GM12875 (cell line): ENCODE measurements at regions not wholly inside any gene's neighbourhood (a gene's known extent, or its start where the extent isn't known, plus 50 kb on each side); places are given as distances from the start of the nearest gene placed in this dataset.
"Not testable (repeated sequence)": the region's sequence is repeated elsewhere in the genome, so short reads cannot be mapped to it uniquely, and the experiment has no call there.

Experiments used
- H3K4me3 ChIP-seq: one replicate; pipeline ENCODE4 v1.5.1; 2011; ENCODE audit warnings: low read depth, low read length, control low read depth
- TF ChIP-seq, protein P1 (sequence below): IDR thresholded peaks from 2 replicates; pipeline ENCODE4 v1.5.1; 2011; ENCODE audit warnings: low read depth, mild to moderate bottlenecking, control low read depth, inconsistent platforms, low read length, moderate library complexity, borderline replicate concordance; ENCODE audit not compliant: insufficient read depth

DNA sequence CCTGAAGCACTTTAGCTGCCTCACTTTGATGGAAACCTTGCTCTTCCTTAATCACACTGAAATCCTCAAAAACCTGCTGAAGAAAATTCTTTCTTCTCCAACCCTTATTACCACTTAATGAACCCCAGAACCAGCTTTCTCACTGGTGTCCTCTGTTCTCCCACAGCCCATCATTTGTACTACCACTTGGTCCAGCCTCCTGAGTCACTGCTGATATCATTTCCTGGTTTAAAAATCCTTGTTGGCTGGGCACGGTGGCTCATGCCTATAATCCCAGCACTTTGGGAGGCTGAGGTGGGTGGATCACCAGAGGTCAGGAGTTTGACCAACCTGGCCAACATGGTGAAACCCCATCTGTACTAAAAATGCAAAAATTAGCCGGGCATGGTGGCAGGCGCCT lies 418.6 kb upstream of the KCNMB2 start:
- TF ChIP-seq, protein P1, sequence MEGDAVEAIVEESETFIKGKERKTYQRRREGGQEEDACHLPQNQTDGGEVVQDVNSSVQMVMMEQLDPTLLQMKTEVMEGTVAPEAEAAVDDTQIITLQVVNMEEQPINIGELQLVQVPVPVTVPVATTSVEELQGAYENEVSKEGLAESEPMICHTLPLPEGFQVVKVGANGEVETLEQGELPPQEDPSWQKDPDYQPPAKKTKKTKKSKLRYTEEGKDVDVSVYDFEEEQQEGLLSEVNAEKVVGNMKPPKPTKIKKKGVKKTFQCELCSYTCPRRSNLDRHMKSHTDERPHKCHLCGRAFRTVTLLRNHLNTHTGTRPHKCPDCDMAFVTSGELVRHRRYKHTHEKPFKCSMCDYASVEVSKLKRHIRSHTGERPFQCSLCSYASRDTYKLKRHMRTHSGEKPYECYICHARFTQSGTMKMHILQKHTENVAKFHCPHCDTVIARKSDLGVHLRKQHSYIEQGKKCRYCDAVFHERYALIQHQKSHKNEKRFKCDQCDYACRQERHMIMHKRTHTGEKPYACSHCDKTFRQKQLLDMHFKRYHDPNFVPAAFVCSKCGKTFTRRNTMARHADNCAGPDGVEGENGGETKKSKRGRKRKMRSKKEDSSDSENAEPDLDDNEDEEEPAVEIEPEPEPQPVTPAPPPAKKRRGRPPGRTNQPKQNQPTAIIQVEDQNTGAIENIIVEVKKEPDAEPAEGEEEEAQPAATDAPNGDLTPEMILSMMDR = no peak
- no peak overlapping the region for H3K4me3 ChIP-seq

DNA sequence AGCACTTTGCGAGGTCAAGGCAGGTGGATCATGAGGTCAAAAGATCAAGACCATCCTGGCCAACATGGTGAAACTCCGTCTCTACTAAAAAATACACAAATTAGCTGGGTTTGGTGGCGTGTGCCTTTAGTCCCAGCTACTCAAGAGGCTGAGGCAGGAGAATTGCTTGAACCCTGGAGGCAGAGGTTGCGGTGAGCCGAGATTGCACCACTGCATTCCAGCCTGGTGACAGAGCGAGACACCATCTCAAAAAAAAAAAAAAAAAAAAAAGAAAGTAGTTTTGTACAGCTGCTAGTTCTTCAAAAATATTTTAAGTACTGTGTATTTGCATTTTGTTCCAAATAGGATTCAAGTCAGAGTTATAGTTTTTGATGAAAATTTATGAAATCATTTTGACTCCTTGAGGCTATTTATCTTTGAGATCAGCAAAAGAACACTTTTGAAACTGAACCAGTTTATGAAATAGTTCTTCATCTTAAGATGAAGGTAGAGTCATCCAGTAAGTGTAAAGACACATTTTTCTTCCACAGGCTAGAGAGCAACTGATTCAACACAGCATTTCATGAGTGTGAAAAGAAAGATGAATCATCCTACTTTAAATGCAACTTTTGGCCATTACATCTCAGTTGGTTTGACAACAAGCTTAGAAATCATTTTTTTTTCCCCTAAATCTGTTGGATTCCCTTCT lies 416.5 kb upstream of the KCNMB2 start:
- not testable (repeated sequence) for H3K4me3 ChIP-seq

DNA sequence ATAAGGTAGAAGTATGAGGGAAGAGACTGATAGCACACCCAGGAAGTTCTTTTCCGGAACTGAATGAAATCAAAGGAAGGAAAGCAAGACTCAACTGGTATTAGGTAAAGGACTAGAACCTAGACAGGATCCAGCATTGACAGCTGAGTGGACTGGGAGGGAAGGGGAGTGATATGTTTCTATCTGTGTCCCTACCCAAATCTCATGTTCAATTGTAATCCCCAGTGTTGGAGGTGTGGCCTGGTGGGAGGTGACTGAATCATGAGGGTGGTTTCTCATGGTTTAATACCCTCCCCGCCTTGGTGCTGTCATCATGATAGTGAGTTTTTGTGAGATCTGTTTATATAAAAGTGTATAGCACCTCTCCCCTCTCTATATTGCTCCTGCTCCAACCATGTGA lies 415.9 kb upstream of the KCNMB2 start:
- no peak overlapping the region for H3K4me3 ChIP-seq
- TF ChIP-seq, protein P1 = no peak

DNA sequence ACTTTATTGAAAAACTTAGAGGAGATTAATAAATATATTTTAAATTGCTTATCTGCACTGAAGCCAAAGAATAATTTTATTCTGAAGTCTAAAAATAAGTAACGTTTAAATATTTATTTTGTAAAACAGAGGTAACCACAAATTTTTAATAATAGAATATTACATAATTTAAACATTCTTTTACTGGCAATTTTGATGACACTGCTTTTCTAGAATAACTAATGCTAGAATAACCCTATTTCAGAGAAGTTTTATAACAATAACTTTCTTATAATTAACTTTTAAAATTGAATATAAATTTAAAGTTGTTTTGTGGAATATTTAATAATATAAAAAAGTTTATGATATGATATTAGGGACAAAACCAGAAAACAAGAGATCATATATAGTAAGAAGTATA lies 409.6 kb upstream of the KCNMB2 start:
- TF ChIP-seq, protein P1 = no peak
- H3K4me3 ChIP-seq = no peak overlapping the region

DNA sequence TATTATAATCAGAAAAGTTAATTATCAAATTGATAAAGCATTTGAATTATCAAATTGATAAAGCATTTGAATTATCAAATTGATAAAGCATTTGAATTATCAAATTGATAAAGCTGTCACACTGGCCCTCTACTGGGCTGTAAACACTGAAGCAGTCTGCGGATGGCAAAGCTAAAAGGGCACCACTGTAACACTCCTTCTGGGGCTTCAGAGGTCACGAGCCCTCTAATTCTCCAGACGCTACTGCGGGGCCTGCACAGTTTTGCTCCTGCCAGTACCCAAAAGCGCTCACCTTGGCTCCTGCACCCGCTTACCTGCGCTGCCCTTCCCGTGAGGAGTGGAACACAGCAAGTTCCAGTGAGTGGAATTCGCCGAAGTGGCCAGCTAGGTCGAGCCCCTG lies 409.0 kb upstream of the KCNMB2 start:
- TF ChIP-seq, protein P1 = no peak
- H3K4me3 ChIP-seq = no peak overlapping the region

DNA sequence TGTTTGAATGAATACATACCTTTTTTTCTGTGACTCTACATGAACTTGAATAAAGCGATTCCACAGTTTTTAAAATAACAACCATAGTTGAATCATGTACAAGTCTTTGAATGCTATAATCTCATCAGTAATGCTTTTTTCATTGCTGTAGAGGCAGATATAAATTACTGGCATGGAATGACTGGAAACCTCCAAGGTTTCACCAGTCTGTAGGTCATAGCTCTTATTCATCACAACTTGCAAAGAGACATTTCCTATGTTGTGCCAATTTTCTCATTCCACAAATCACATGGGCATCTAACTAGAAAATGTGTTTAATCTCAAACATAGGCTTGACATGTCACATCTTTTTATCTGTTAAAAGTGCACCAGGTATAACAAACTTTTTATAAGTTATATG lies 407.1 kb upstream of the KCNMB2 start:
- no peak overlapping the region for H3K4me3 ChIP-seq
- TF ChIP-seq, protein P1 = no peak

DNA sequence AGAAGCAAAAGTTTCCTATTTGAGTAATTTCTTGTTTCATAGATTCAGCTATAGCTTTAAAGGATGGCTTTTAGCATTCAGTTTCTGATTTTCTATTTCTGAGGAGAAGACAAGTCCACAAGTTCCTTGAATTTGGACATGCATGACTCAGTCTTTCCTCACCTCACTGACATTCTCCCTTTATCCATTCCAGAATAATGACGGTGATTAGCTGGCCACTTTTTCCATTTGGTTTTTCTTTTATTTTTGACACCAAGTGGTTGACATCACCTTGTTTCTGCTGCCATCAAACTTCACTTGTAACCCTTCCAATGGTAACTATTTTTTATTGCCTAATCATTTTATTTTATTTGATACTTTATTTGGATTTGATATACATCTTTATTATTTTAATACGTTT lies 404.4 kb upstream of the KCNMB2 start:
- no peak overlapping the region for H3K4me3 ChIP-seq
- TF ChIP-seq, protein P1 = no peak
